Endothelial cell of umbilical vein (primary cell): ENCODE measurements at regions not wholly inside any gene's neighbourhood (a gene's known extent, or its start where the extent isn't known, plus 50 kb on each side); places are given as distances from the start of the nearest gene placed in this dataset.

Source experiments
- BruUV-seq: library from RNA; stranded (reverse); fragments of 400-500 nt; replicated peaks from 2 replicates; lab custom pipeline; 2021; lab: Mats Ljungman, UMichigan
- CTCF ChIA-PET: fragments of 300-600, 350-600 bp; sonication (Branson Sonifier 250); formaldehyde crosslinking; loops from one replicate; lab custom pipeline; 2021; ENCODE audit warnings: antibody characterized with exemption, inconsistent platforms; lab: Charles Lee
- POLR2A ChIA-PET: fragments of 300-600, 350-600 bp; sonication (Branson Sonifier 250); formaldehyde crosslinking; loops from one replicate; lab custom pipeline; 2021; ENCODE audit warnings: antibody characterized with exemption, inconsistent platforms; lab: Charles Lee
- DNase-seq: peaks from one replicate; pipeline ENCODE4 v3.0.0-alpha.2; 2011; ENCODE audit warnings: low read depth, low spot score
- FAIRE-seq: peaks from 2 replicates; lab custom pipeline; 2011; peaks lifted over from hg19 to GRCh38; lab: Jason Lieb, UNC
- H2AFZ ChIP-seq: 2 replicates; pipeline ENCODE4 v1.6.0; 2012; ENCODE audit warnings: low read depth, low read length, control low read depth, inconsistent platforms
- H3K27ac ChIP-seq: 2 replicates; pipeline ENCODE4 v1.5.1; 2011; ENCODE audit warnings: low read depth, mild to moderate bottlenecking, control low read depth, low read length, moderate library complexity; ENCODE audit not compliant: insufficient read depth
- H3K27me3 ChIP-seq, 2 experiments: 2 replicates each; pipeline versions ENCODE4 v1.6.0 to v1.6.1; 2011; ENCODE audit warnings: low read length in 2 of 2, mixed read lengths in 1 of 2; ENCODE audit not compliant: control insufficient read depth in 2 of 2, insufficient read depth in 2 of 2
- H3K36me3 ChIP-seq, 2 experiments: 2 replicates in 1 of 2; 3 replicates in 1 of 2; pipeline ENCODE4 v1.5.1; 2011; ENCODE audit warnings: low read length in 2 of 2, mild to moderate bottlenecking in 1 of 2, moderate library complexity in 1 of 2; ENCODE audit not compliant: control insufficient read depth in 2 of 2, insufficient read depth in 2 of 2; ENCODE audit errors: extremely low read depth in 1 of 2
- H3K4me1 ChIP-seq: 3 replicates; pipeline ENCODE4 v1.5.1; 2011; ENCODE audit warnings: mild to moderate bottlenecking, low read length; ENCODE audit not compliant: control insufficient read depth, insufficient read depth; ENCODE audit errors: extremely low read depth
- H3K4me2 ChIP-seq: 2 replicates; pipeline ENCODE4 v1.6.1; 2011; ENCODE audit warnings: low read length, control low read depth, mixed read lengths; ENCODE audit not compliant: insufficient read depth
- H3K4me3 ChIP-seq, 3 experiments: fragments of 200-600 bp in 1 of 3; sonication (generic), shearing (Covaris generic) in 1 of 3; replicated peaks in 1 of 3; 2 replicates each; pipeline ENCODE4 v1.5.1; 2011 to 2016; ENCODE audit warnings: control low read depth in 3 of 3, low read length in 3 of 3, mild to moderate bottlenecking in 2 of 3, inconsistent platforms in 1 of 3, low read depth in 1 of 3, moderate library complexity in 1 of 3; ENCODE audit not compliant: insufficient read depth in 1 of 3
- H3K79me2 ChIP-seq: 2 replicates; pipeline ENCODE4 v1.6.0; 2012; ENCODE audit warnings: low read length, inconsistent platforms; ENCODE audit not compliant: control insufficient read depth, insufficient read depth
- H3K9ac ChIP-seq: replicated peaks from 2 replicates; pipeline ENCODE3; 2011; ENCODE audit warnings: low read length, control low read depth; ENCODE audit not compliant: insufficient read depth; ENCODE audit errors: extremely low read depth
- H3K9me1 ChIP-seq: replicated peaks from 3 replicates; pipeline ENCODE4 v1.6.0; 2011; ENCODE audit warnings: mild to moderate bottlenecking, low read length; ENCODE audit not compliant: control insufficient read depth, insufficient read depth; ENCODE audit errors: extremely low read depth
- H3K9me3 ChIP-seq: replicated peaks from 2 replicates; pipeline ENCODE4 v1.5.1; 2012; ENCODE audit warnings: low read length, inconsistent platforms; ENCODE audit not compliant: control insufficient read depth, insufficient read depth
- H4K20me1 ChIP-seq: replicated peaks from 2 replicates; pipeline ENCODE3; 2011; ENCODE audit warnings: mild to moderate bottlenecking, low read length; ENCODE audit not compliant: control insufficient read depth, insufficient read depth; ENCODE audit errors: extremely low read depth
- EZH2 ChIP-seq: IDR thresholded peaks from 2 replicates; pipeline ENCODE4 v1.6.1; 2012; ENCODE audit warnings: borderline replicate concordance, low read depth, mild to moderate bottlenecking, moderate library complexity, low read length, inconsistent platforms; ENCODE audit not compliant: severe bottlenecking
- FOS ChIP-seq: IDR thresholded peaks from 2 replicates; pipeline ENCODE4 v1.6.1; 2011; ENCODE audit warnings: mild to moderate bottlenecking, low read length, moderate library complexity, borderline replicate concordance; ENCODE audit not compliant: insufficient read depth
- GATA2 ChIP-seq: IDR thresholded peaks from 2 replicates; pipeline ENCODE4 v1.7.0; 2011; ENCODE audit warnings: low read depth, mild to moderate bottlenecking, moderate library complexity, mixed read lengths, low read length; ENCODE audit not compliant: insufficient read length, insufficient read depth
- JUN ChIP-seq: IDR thresholded peaks from 2 replicates; pipeline ENCODE4 v1.6.1; 2011; ENCODE audit warnings: borderline replicate concordance, low read depth; ENCODE audit not compliant: insufficient read length, insufficient read depth
- MAX ChIP-seq: IDR thresholded peaks from 2 replicates; pipeline ENCODE4 v1.6.1; 2011; ENCODE audit not compliant: insufficient read depth, insufficient read length
- MYC ChIP-seq: IDR thresholded peaks from one replicate; pipeline ENCODE4 v1.6.1; 2011; ENCODE audit warnings: mild to moderate bottlenecking, low read depth, low read length
- POLR2A ChIP-seq: IDR thresholded peaks from 2 replicates; pipeline ENCODE4 v1.6.1; 2012; ENCODE audit warnings: low read depth, mild to moderate bottlenecking, control low read depth, low read length
- POLR2AphosphoS5 ChIP-seq: IDR thresholded peaks from 2 replicates; pipeline ENCODE4 v1.6.1; 2012; ENCODE audit warnings: low read depth, mild to moderate bottlenecking, control low read depth, low read length, moderate library complexity; ENCODE audit not compliant: insufficient read depth
- dilution Hi-C: fragments of 300-500 bp; cut with MboI; formaldehyde crosslinking; loops from one replicate; pipeline ENCODE4 v1.15.0; 2019; ENCODE audit warnings: low sequenced_read_pairs; ENCODE audit not compliant: extremely low pct_ligation_motif_present
- intact Hi-C: fragments of 100-400 bp; cut with micrococcal nuclease; formaldehyde crosslinking; loops from one replicate; pipeline ENCODE4 v1.10.0; 2022
- TF ChIP-seq, protein P1 (sequence below), 2 donors: IDR thresholded peaks; 1 replicate in 1 of 2; 2 replicates in 1 of 2; pipeline ENCODE4 v1.5.1; 2011; ENCODE audit warnings: low read length in 2 of 2, mild to moderate bottlenecking in 2 of 2, moderate library complexity in 2 of 2, control low read depth in 1 of 2, inconsistent platforms in 1 of 2, low read depth in 1 of 2; ENCODE audit not compliant: insufficient read depth in 1 of 2; ENCODE audit errors: extremely low read depth in 1 of 2

DNA sequence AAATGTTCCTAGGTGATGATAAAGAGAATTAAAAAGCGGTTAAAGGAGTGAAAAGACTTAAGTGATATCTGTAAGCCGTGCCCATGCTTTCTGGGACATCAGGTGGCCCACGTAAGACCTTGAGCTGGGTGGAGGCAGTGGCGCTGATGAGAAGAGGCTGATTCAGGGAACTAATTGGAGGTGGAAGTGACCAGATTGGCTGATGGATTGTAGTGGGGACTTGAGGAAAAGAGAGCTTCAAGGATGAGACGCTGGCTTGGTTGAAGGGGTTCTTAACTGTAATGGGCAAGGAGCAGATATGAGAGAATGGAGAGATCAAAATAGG, 69.1 kb upstream of the EP300 start:
- Histone ChIP-seq H3K27ac (no peak overlapping the region), H3K4me3 (no peak overlapping the region), H3K4me2 (no peak overlapping the region), H3K4me1 (peaks cover 11% of the 10 kb centered on the region), H3K9me3 (no peaks in the 10 kb centered on the region), H3K27me3 (no peaks in the 10 kb centered on the region), H3K79me2 (no peaks in the 10 kb centered on the region), H3K9me1 (no peaks in the 10 kb centered on the region), H2AFZ (peak overlapping the region; percentile 57), H4K20me1 (no peaks in the 10 kb centered on the region), H3K36me3 (no peaks in the 10 kb centered on the region), H3K9ac (no peak overlapping the region)
- TF ChIP-seq POLR2AphosphoS5 (no peak), EZH2 (no peak), POLR2A (no peak), FOS (no peak), MYC (no peak), GATA2 (no peak), MAX (no peak), JUN (no peak)
- TF ChIP-seq, protein P1, sequence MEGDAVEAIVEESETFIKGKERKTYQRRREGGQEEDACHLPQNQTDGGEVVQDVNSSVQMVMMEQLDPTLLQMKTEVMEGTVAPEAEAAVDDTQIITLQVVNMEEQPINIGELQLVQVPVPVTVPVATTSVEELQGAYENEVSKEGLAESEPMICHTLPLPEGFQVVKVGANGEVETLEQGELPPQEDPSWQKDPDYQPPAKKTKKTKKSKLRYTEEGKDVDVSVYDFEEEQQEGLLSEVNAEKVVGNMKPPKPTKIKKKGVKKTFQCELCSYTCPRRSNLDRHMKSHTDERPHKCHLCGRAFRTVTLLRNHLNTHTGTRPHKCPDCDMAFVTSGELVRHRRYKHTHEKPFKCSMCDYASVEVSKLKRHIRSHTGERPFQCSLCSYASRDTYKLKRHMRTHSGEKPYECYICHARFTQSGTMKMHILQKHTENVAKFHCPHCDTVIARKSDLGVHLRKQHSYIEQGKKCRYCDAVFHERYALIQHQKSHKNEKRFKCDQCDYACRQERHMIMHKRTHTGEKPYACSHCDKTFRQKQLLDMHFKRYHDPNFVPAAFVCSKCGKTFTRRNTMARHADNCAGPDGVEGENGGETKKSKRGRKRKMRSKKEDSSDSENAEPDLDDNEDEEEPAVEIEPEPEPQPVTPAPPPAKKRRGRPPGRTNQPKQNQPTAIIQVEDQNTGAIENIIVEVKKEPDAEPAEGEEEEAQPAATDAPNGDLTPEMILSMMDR (IDR thresholded peaks at IDR 0.05; ENCODE audit: extremely low read depth in 1 of 2, insufficient read depth in 1 of 2, low read depth in 1 of 2, low read length in 2 of 2) = no peak
- DNase-seq = no peak
- FAIRE-seq = no peak
- dilution Hi-C loops = no loop called here
- BruUV-seq = no TSS peak
- ChIA-PET POLR2A (interaction anchor here (1.1 kb wide), 1 partner anchor 18 kb away, joined by 4 read pairs; no protein-coding TSS in a partner anchor), CTCF (interaction anchor here (1.9 to 2.7 kb wide), 2 partner anchors 10 to 25 kb away, joined by 7 read pairs; no protein-coding TSS in a partner anchor)
- intact Hi-C loops = loop anchor here (5.0 kb wide), 1 partner anchor 69 kb away; the partner anchor contains the start of gene EP300
